SKM-1 (cell line): ENCODE measurements at regions not wholly inside any gene's neighbourhood (a gene's known extent, or its start where the extent isn't known, plus 50 kb on each side); places are given as distances from the start of the nearest gene placed in this dataset.
"Not testable (repeated sequence)": the region's sequence is repeated elsewhere in the genome, so short reads cannot be mapped to it uniquely, and the experiment has no call there.

Source experiments
- DNase-seq: peaks from one replicate; lab custom pipeline; 2025; ENCODE audit not compliant: unreplicated experiment; lab: John Stamatoyannopoulos, UW

DNA sequence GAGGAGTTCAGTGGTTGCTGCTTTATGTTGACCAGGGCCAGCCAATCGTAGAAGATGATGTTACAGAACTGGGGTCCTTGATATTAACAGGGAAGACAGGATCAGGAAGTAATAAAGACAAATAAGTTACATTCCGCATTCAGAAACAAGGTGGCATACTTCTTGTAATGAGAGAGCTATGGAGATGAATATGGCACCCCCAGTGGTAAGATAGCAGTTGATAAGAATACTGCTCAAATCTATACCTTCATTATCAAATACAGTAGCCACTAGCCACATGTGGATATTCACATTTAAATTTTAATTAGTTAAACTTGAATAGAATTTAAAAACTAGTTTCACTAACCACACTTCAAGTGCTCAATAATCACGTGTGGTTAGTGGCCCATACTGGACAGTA is 290.4 kb upstream of the RBMS1 start:
- no peak for DNase-seq

- DNase-seq: no peak
Measured at GRCh38 chr2:160790738-160791137, 297.1 kb upstream of the RBMS1 start.

- no peak for DNase-seq
Measured at GRCh38 chr2:160791884-160792283, 298.3 kb upstream of the RBMS1 start.

DNA sequence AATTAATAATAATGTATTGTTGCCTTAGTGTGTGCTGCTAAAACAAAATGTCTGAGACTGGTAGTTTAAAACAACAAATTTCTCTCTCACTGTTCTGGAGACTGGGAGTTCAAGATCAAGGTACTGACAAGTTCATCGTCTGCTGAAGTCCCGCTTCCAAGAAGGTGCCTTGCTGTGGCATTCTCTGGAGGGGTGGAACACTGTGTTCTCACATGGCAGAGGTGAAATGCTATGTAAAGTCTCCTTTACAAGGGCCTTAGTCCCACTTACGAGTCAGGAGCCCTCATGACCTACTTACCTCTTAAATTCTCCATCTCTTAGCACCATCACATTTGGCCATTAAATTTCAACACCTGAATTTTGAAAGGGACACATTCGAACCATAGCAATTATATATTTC is 299.2 kb upstream of the RBMS1 start:
- no peak for DNase-seq

- DNase-seq: no peak
Measured at GRCh38 chr2:160794926-160795325, 301.3 kb upstream of the RBMS1 start.

DNA sequence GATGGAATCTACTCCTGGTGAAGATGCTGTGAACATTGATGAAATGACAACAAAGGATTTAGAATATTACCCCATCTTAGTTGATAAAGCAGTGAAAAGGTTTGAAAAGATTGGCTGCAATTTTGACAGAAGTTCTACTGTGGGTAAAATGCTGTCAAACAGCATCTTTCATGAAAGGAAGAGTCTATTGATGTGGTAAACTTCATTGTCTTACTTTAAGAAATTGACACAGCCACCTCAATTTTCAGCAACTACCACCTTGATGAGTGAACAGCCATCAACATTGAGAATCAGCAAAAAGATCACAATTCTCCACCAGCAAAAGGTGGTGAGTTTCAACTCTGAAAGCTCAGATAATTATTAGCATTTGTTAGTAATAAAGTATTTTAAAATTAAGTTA is 310.3 kb upstream of the RBMS1 start:
- DNase-seq: no peak

DNA sequence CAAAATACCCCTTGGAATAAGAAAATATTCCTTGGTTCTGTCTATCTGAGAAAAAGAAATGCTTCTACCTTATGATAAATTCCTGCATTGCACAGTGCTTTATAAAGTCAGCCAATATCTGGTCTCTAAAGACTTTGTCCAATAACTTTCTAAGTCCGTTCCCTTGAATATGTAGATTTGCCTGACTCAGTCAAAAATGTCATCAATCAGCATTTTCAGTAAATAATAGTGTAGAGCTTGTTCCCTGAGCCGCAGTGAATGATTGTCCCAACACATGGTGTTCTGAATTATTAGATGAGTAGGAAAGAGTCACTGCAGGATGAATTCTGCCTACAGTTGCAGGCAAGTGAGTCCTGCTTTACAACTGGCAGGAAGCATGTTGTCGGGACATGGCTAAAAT is 316.8 kb upstream of the RBMS1 start:
- no peak for DNase-seq

DNA sequence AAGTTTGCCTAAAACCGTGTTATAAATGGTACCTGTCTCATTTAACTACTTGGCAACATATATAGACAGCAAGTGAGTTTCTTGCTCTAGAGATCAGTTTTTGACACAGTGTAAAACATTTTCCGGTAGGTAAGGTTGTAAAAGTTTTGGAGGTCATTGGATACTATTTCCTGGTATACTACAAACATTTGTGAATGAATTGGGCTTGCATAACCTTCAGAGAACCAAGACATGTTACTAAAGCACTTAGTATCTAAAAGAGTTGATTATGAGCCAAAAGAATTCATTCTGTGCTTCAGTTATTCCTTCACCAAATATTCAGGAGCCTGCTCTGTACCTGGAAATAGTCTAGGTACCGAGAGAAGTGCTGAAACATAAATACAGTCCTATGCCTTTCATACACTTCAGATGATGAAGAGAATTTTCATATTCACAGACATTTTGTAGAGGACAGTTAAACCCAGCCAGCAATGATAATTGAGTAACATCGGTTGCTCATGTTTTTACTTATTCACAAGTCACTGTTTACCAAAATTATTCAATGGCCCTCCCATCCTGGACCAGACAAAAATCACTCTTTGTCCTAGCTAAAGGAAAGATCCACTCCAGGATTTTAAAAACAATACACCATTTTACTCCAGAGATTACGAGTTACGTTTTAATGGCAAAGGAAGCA is 319.4 kb upstream of the RBMS1 start:
- DNase-seq: no peak

GRCh38 chr2:160813506-160813858 is 319.9 kb upstream of the RBMS1 start:
- DNase-seq: no peak

DNA sequence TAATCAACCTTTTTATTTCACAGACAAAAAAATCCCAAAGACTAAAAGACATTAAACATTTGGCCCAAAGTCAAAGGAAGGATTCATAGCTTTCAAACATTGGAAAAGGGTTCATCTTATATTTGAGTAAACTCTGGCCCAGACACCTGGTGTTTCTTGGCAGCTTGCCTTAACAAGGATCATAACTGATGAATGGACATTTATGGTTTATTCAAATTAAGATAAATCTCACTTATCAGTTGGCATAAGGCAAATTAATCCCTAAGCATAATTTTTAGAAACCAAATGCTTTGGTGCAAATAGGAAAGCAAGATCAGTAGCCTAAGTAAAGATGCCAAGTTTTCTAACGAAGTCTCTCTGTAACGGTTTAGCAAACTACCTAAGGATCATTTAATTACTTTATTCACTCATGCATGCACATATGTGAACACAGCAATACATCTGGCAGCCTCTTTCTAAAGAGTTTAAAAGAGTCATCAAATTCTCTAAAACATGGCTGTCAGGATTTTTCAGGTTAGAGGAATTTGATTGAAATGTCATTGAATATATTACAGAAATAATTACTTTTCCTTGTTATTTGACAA is 323.4 kb upstream of the RBMS1 start:
- DNase-seq: no peak

DNA sequence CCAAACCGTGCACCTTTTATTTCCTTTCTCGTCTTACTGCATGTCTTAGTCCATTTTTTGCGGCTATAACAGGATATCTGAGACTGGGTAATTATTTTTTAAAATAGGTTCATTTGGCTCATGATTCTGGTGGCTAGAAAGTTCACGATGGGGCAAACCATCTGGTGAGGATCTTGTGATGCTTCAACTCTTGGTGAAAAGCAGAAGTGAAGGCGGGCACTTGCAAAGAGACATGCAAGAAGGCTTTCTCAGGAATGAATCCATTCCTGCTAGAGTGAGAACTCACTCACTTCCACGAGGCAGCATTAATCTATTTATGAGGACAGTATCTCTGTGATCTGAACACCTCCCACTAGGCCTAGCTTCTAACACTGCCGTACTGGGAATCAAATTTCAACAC is 327.1 kb upstream of the RBMS1 start:
- DNase-seq: no peak

DNA sequence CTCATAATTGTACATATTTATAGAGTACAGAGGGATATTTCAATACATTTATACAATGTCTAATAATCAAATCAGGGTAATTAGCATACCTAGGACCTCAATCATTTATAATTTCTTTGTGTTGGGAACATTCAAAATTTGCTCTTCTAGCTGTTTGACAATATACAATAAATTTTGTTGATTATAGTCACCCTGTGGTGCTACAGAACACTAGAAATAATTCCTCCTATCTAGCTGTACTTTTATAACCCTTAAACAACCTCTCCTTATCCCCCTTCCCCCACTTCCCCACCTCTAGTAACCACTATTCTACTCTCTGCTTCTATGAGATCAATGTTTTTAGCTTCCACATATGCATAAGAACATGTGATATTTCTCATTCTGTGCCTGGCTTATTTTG is 328.4 kb upstream of the RBMS1 start:
- DNase-seq: no peak

- no peak for DNase-seq
Measured at GRCh38 chr2:160825433-160825832, 331.8 kb upstream of the RBMS1 start.

DNA sequence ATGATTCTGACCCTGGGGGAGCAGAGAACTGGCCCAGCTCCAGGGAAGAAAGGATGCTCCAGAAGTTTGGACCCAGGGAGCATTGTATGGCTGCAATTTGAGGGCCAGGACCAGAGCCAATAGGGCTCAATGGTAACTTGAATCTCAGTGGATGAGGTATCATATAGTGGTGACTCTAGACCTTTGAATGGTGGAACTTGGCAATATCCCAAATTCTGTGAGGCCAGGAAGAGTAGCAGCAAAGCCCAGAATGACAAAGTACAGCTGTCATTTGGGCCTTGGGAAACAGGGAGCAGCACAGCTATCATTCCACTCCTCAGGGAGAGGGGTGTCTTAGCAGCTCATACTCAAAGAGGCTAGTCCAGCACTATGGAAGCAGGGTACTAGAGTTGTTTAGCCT is 332.9 kb upstream of the RBMS1 start:
- DNase-seq: no peak

DNA sequence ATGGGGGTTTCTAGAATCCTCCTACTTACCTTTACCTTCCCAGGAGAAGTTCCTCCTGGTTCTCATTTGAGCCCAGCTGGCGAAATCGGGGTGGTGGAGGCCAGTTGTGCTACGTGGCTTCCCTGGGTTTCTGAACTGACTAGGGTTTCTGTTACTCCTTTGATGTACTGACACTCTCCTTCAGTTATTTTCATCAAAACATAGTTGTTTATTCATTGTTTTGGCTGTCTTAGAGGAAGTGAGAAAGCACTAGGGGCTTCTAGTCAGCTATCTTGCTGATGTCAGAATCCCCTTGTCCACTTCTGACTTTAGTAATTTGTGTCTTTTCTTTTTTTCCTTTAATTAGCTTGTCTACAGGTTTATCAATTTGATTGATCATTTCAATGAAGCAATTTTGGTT is 332.2 kb upstream of the TANK start:
- DNase-seq: no peak

DNA sequence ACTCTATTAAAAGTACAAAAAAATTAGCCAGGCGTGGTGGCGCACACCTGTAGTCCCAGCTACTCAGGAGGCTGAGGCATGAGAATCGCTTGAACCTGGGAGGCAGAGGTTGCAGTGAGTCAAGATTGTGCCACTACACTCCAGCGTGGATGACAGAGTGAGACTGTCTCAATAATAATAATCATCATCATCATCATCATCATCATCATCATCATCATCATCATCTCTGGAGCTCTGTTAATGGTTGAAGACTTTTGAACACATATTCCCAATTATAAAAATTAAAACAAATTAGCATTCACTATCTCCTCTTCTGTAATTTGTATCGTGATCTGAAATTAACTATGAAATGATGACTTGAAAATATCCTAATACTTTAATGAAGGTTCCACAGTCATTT is 327.8 kb upstream of the TANK start:
- not testable (repeated sequence) for DNase-seq

DNA sequence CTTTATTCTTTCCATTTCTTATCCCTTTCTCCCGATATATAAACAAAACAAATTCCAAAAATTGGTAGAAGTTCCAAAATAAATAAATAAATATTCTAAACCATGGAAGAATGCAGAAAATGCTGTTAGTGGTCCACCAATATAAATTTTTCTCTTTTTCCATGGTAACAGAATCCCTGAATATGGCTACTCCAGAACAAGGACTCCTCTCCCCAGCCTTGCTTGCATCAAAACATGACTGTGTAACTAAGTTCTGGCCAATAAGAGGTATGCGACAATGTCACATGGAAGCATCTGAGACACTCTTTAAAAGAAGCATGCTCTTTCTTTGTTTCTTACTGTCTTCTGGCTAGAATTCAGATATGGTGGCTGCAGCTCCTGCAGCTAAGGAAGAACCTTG is 325.1 kb upstream of the TANK start:
- DNase-seq: no peak

GRCh38 chr2:160836755-160837154 is 323.5 kb upstream of the TANK start:
- DNase-seq: no peak

GRCh38 chr2:160837416-160837815 is 322.8 kb upstream of the TANK start:
- no peak for DNase-seq

- DNase-seq: no peak
Measured at GRCh38 chr2:160838147-160838546, 322.1 kb upstream of the TANK start.

DNA sequence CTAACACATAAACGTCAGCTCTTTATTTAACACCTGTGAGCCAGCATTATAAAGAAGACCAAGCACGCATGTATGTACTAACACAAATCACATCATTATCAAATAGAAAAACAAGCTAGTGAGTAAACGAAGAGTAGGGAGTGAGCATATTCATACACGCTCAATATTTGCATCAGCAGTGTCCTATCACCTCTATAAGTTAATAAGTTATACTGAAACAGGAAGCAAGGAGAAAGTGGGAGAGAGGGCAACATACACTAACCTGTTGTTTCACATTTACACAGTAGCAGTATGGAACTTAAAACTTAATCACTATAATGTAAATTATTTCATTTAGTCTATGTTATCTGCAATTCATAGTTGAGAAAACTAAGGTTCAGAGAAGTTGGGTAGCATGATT is 321.5 kb upstream of the TANK start:
- no peak for DNase-seq

DNA sequence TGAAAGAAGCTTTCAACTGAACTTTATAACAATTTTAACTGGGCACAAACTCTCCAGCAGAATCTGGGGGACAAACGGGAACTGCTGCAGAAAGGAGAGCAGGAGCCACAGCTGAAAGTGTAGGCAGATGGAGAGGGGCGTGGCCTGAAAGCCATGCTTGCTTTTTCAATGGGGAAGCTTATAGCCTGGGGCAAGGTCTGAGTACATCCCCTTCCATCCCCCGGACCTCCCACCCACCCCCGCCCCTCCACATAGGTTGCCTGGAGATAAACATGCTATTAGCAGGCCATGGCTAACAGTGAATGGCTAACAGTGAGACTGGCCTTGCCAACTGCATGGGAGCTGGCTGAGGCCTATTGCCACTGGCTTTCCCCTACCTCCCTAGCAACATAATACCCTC is 317.9 kb upstream of the TANK start:
- DNase-seq: no peak

DNA sequence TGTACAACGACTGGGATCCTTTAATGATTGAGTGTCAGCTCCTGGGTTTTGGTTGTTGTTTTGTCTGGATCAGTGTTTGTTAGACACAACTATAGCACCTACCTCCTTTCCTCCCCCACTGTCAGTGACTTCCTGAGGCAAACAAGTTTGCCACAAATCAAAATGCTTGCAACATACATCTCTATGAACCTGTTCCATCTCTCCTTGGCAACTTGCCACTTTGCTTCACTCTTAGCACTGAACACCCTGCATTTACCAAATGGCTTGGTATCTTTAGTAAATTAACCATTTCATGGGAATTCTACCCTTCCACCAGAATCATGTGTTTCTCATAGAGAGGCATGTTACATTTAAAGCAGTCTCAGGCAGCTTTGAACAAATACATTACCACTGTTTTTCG is 301.1 kb upstream of the TANK start:
- no peak for DNase-seq
